ENCODE measurements at regions not wholly inside any gene's neighbourhood (a gene's known extent, or its start where the extent isn't known, plus 50 kb on each side); places are given as distances from the start of the nearest gene placed in this dataset.

DNA sequence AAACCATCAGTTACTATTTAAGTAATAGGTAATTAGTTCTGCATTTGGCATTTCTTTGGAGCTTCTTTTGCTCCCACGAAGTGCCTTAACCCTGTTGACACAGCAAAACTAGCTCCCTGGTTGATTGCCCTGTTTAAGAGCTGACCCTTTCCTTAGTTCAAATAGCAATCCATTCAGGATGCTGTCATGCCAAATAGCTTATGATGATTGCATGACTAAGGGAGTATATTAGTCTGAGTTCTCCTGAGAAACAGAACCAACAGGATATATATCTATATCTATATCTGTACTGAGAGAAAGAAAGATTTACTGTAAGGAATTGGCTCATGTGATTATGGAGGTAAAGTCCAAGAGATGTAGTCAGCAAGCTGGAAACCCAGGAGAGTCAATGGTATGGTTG, 50.3 kb upstream of the SPRED1 start:
- TF ChIP-seq GATA3 (IDR thresholded peaks at IDR 0.05; ENCODE audit: low read depth, low read length) (no peak), GATA2 (IDR thresholded peaks at IDR 0.05; ENCODE audit: low read depth, low read length) (no peak)
